Liver (tissue), 3 donors: ENCODE measurements at regions not wholly inside any gene's neighbourhood (a gene's known extent, or its start where the extent isn't known, plus 50 kb on each side); places are given as distances from the start of the nearest gene placed in this dataset.

Experiments
- EGR1 ChIP-seq, 2 donors: IDR thresholded peaks; 2 replicates each; pipeline ENCODE4 v1.6.1; 2016 to 2018; ENCODE audit warnings: antibody characterized with exemption in 2 of 2, low read depth in 2 of 2
- TF ChIP-seq, protein P1 (sequence below): fragments of 150-350 bp; IDR thresholded peaks from 2 replicates; pipeline ENCODE4 v1.5.1; 2017; ENCODE audit warnings: improper control_type of control experiment, low read depth, low read length; ENCODE audit not compliant: missing input control
- donor health status: healthy.
- donor health status: healthy.

GRCh38 chr4:124224256-124224655 lies 488.3 kb downstream of the ANKRD50 start:
- TF ChIP-seq, protein P1, sequence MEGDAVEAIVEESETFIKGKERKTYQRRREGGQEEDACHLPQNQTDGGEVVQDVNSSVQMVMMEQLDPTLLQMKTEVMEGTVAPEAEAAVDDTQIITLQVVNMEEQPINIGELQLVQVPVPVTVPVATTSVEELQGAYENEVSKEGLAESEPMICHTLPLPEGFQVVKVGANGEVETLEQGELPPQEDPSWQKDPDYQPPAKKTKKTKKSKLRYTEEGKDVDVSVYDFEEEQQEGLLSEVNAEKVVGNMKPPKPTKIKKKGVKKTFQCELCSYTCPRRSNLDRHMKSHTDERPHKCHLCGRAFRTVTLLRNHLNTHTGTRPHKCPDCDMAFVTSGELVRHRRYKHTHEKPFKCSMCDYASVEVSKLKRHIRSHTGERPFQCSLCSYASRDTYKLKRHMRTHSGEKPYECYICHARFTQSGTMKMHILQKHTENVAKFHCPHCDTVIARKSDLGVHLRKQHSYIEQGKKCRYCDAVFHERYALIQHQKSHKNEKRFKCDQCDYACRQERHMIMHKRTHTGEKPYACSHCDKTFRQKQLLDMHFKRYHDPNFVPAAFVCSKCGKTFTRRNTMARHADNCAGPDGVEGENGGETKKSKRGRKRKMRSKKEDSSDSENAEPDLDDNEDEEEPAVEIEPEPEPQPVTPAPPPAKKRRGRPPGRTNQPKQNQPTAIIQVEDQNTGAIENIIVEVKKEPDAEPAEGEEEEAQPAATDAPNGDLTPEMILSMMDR = no peak
- no peak for TF ChIP-seq EGR1 (IDR thresholded peaks at IDR 0.05; ENCODE audit: low read depth in 2 of 2)
